ENCODE measurements at regions not wholly inside any gene's neighbourhood (a gene's known extent, or its start where the extent isn't known, plus 50 kb on each side); places are given as distances from the start of the nearest gene placed in this dataset.

DNA sequence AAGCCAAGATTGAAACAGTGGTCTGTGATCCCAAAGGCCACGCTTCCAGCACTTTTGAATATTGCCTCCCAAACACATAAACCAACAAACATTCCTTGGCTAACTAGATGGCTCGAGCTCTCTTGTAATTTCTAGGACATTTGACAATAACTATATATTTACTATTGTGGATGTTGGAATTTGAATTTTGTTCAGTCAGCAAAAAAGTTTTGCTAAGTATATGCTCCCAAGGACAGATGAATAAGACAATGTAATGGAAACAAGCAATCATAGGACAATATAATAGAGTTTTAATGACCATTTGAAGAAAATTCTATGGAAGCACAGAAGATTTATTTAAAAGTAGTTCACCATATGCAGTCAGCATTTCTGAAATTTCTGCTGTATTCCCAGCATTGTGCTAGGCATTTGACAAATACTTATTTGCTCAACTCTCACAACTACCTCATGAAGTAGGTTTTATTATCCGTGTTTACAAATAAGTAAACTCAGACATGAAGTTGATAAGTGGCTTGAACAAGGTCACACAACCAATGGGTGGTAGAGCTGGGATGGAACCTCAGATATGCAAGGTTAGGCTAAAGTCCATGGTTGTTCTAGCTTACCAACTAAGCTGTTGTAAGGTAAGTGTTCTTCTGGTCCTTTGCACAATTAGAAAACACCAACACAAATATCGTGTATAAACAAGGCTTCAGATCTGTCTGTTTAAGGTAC is 205.1 kb downstream of the NUFIP1 start:
- TF ChIP-seq, protein P1, sequence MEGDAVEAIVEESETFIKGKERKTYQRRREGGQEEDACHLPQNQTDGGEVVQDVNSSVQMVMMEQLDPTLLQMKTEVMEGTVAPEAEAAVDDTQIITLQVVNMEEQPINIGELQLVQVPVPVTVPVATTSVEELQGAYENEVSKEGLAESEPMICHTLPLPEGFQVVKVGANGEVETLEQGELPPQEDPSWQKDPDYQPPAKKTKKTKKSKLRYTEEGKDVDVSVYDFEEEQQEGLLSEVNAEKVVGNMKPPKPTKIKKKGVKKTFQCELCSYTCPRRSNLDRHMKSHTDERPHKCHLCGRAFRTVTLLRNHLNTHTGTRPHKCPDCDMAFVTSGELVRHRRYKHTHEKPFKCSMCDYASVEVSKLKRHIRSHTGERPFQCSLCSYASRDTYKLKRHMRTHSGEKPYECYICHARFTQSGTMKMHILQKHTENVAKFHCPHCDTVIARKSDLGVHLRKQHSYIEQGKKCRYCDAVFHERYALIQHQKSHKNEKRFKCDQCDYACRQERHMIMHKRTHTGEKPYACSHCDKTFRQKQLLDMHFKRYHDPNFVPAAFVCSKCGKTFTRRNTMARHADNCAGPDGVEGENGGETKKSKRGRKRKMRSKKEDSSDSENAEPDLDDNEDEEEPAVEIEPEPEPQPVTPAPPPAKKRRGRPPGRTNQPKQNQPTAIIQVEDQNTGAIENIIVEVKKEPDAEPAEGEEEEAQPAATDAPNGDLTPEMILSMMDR (conservative IDR thresholded peaks at IDR 0.05; ENCODE audit: low read depth, low read length), result no peak
- no peak for TF ChIP-seq EZH2 (IDR thresholded peaks at IDR 0.05; ENCODE audit: low read length, unreplicated experiment)

All from PC-3 (cell line).